ENCODE measurements at regions not wholly inside any gene's neighbourhood (a gene's known extent, or its start where the extent isn't known, plus 50 kb on each side); places are given as distances from the start of the nearest gene placed in this dataset.

GRCh38 chr16:79772784-79773183 is 172.2 kb upstream of the MAF start:
- TF ChIP-seq CTCF (IDR thresholded peaks at IDR 0.05) = no peak
- TF ChIP-seq POLR2A (IDR thresholded peaks at IDR 0.05) = no peak
